Heart left ventricle (tissue), 13 donors: ENCODE measurements at regions not wholly inside any gene's neighbourhood (a gene's known extent, or its start where the extent isn't known, plus 50 kb on each side); places are given as distances from the start of the nearest gene placed in this dataset.

Source experiments
- CTCF ChIP-seq, 12 donors: fragments of 200-600 bp; sonication (generic) in 4 of 12; IDR thresholded peaks; one replicate each; pipeline versions ENCODE4 v1.5.0 to v1.8.0; 2018 to 2022; ENCODE audit warnings: antibody characterized with exemption in 12 of 12, mild to moderate bottlenecking in 5 of 12
- POLR2A ChIP-seq, 2 donors: fragments of 450-650 bp; IDR thresholded peaks; one replicate each; pipeline ENCODE4 v1.6.1; 2017; ENCODE audit warnings: antibody characterized with exemption in 2 of 2, mild to moderate bottlenecking in 2 of 2, moderate library complexity in 2 of 2
- donor health status: ischemic (EF 13 %, LVEDD 7.1; RV severe dilation, severe dysfunction).
- donor health status: DM: no; HTN: yes; CAD: no.
- donor health status: DM: no; HTN: no; CAD: no.
- donor health status: ischemic (EF 25% LVEDD 6.9; RV normal size, moderate dysfunction).
- donor health status: ischemic (EF 25% LVEDD 5.7; RV mildly dilated, moderate dysfunction).
- donor health status: ischemic (EF 35%, LVEDD 5.7; RV mildly dilated, moderate dysfunction).
- donor health status: nonischemic (EF 11% LVEDD 7.7; RV severe dilation, severe dysfunction).
- donor health status: DM: yes; HTN: yes; CAD: no.
- donor health status: PGD.
- donor health status: ischemic (EF 29% LVEDD 5.4; RV normal size, mild dysfunction).
- donor health status: nonischemic (EF 23%, LVEDD 6.1; RV moderate dilation, normal function).

DNA sequence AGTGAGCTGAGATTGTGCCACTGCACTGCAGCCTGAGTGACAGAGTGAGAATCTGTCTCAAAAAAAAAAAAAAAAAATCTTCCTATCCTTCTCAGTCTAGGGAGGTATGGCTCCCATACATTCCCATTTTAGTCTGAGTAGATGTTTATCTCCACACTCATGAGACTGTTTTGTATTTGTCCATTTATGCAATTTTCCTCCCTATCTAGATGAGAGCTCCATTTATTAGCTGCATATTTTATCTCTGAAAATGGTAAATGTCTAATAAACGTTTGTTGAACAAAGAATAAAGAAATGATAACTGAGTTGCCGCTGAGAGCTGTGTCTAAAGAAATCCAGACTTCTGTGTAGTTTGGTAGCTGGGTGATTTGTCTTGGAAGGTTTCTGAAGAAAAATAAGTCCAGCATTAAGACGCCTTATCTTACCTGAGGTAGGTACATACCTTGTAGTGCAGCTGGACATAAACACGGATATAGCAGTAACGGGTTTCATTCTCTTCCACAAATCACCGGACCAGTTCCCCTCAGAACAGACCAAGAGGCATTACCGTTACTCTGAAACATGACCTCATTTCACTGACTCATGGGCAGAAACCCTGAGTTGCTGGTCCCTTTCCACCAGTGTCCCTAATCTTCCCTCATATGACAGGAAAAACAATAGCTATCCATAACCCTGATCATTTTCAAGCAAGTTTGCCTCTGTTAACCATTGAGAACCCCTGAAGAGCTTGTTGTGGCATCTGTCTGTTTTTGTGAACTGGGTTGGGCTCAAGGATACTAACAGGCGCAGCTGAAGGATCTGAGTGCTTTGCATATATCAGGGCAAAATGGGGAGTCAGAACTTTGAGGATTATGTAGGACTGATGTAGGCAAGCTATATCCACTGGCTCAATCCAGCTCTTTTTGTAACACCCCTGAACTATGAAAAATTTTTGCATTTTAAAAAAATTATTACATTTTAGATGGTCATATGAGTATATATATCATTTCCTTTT lies 177.4 kb upstream of the XYLT1 start:
- TF ChIP-seq CTCF (IDR thresholded peaks at IDR 0.05), result no peak
- TF ChIP-seq POLR2A (IDR thresholded peaks at IDR 0.05), result no peak
